Mesenchymal stem cell (in vitro differentiated cells and primary cell): ENCODE measurements at regions not wholly inside any gene's neighbourhood (a gene's known extent, or its start where the extent isn't known, plus 50 kb on each side); places are given as distances from the start of the nearest gene placed in this dataset.

ENCODE experiments used
- DNase-seq: peaks from one replicate; pipeline ENCODE4 v3.0.0-alpha.2; 2013
- H2AFZ ChIP-seq: one replicate; pipeline ENCODE4 v1.6.1; 2013; ENCODE audit warnings: low read depth, mild to moderate bottlenecking, control low read depth, inconsistent platforms, low read length, moderate library complexity
- H2AK5ac ChIP-seq: 2 replicates; pipeline ENCODE4 v1.6.1; 2013; ENCODE audit warnings: low read length, moderate library complexity, mild to moderate bottlenecking, inconsistent platforms; ENCODE audit not compliant: severe bottlenecking
- H2BK120ac ChIP-seq: one replicate; pipeline ENCODE4 v1.6.1; 2013; ENCODE audit warnings: low read depth, mild to moderate bottlenecking, inconsistent platforms, low read length, moderate library complexity
- H2BK12ac ChIP-seq, 2 experiments: one replicate each; pipeline ENCODE4 v1.6.1; 2013; ENCODE audit warnings: inconsistent platforms in 2 of 2, low read length in 2 of 2, mild to moderate bottlenecking in 2 of 2, moderate library complexity in 2 of 2, control low read depth in 1 of 2
- H2BK15ac ChIP-seq: one replicate; pipeline ENCODE4 v1.6.1; 2013; ENCODE audit warnings: mild to moderate bottlenecking, low read depth, inconsistent platforms; ENCODE audit not compliant: poor library complexity, severe bottlenecking
- H2BK5ac ChIP-seq: 2 replicates; pipeline ENCODE4 v1.6.1; 2013; ENCODE audit warnings: low read depth, mild to moderate bottlenecking, low read length, control low read depth, inconsistent platforms; ENCODE audit not compliant: poor library complexity, severe bottlenecking
- H3K14ac ChIP-seq, 2 experiments: one replicate each; pipeline ENCODE4 v1.6.1; 2013; ENCODE audit warnings: inconsistent platforms in 2 of 2, low read length in 2 of 2, control low read depth in 1 of 2, mild to moderate bottlenecking in 1 of 2, moderate library complexity in 1 of 2
- H3K18ac ChIP-seq, 2 experiments: one replicate each; pipeline ENCODE4 v1.6.1; 2013; ENCODE audit warnings: inconsistent platforms in 2 of 2, low read length in 2 of 2, control low read depth in 1 of 2, low read depth in 1 of 2, mild to moderate bottlenecking in 1 of 2
- H3K23ac ChIP-seq, 2 experiments: one replicate each; pipeline ENCODE4 v1.6.1; 2013; ENCODE audit warnings: inconsistent platforms in 2 of 2, low read length in 2 of 2, mild to moderate bottlenecking in 2 of 2, moderate library complexity in 2 of 2, control low read depth in 1 of 2
- H3K27ac ChIP-seq: 2 replicates; pipeline ENCODE4 v1.5.1; 2013; ENCODE audit warnings: mild to moderate bottlenecking, moderate library complexity, low read length, control low read depth, inconsistent platforms; ENCODE audit not compliant: poor library complexity, severe bottlenecking
- H3K27me3 ChIP-seq, 2 experiments: 2 replicates each; pipeline versions ENCODE4 v1.6.1 to v1.7.0; 2013; ENCODE audit warnings: low read length in 2 of 2, mild to moderate bottlenecking in 2 of 2, moderate library complexity in 2 of 2, control low read depth in 1 of 2, inconsistent platforms in 1 of 2; ENCODE audit not compliant: control insufficient read depth in 1 of 2, insufficient read depth in 1 of 2
- H3K36me3 ChIP-seq, 2 experiments: 2 replicates each; pipeline versions ENCODE4 v1.6.1 to v1.7.0; 2013; ENCODE audit warnings: low read length in 2 of 2, control low read depth in 1 of 2, inconsistent platforms in 1 of 2, low read depth in 1 of 2, mild to moderate bottlenecking in 1 of 2; ENCODE audit not compliant: insufficient read depth in 2 of 2, control insufficient read depth in 1 of 2
- H3K4ac ChIP-seq, 2 experiments: one replicate each; pipeline ENCODE4 v1.6.1; 2013; ENCODE audit warnings: inconsistent platforms in 2 of 2, low read length in 2 of 2, mild to moderate bottlenecking in 2 of 2, moderate library complexity in 2 of 2, control low read depth in 1 of 2, low read depth in 1 of 2
- H3K4me1 ChIP-seq: 2 replicates; pipeline ENCODE4 v1.6.1; 2013; ENCODE audit warnings: low read depth, low read length, control low read depth; ENCODE audit not compliant: control insufficient read depth, insufficient read depth
- H3K4me2 ChIP-seq: 2 replicates; pipeline ENCODE4 v1.6.1; 2013; ENCODE audit warnings: low read length, mild to moderate bottlenecking, inconsistent platforms; ENCODE audit not compliant: poor library complexity, severe bottlenecking
- H3K4me3 ChIP-seq, 2 experiments: 2 replicates each; pipeline versions ENCODE4 v1.5.1 to v1.7.0; 2013; ENCODE audit warnings: low read length in 2 of 2, mild to moderate bottlenecking in 2 of 2, control low read depth in 1 of 2, low read depth in 1 of 2; ENCODE audit not compliant: insufficient read depth in 1 of 2
- H3K79me1 ChIP-seq: replicated peaks from 2 replicates; pipeline ENCODE4 v1.6.1; 2013; ENCODE audit warnings: mild to moderate bottlenecking, control low read depth, low read length, inconsistent platforms; ENCODE audit not compliant: poor library complexity, severe bottlenecking
- H3K9ac ChIP-seq: 2 replicates; pipeline ENCODE4 v1.7.0; 2013; ENCODE audit warnings: mild to moderate bottlenecking, low read length, moderate library complexity
- H3K9me3 ChIP-seq: 2 replicates; pipeline ENCODE4 v1.7.0; 2013; ENCODE audit warnings: mild to moderate bottlenecking, low read length; ENCODE audit not compliant: control insufficient read depth
- H4K8ac ChIP-seq: one replicate; pipeline ENCODE4 v1.6.1; 2013; ENCODE audit warnings: inconsistent platforms, mild to moderate bottlenecking, low read length, moderate library complexity
- H4K91ac ChIP-seq: one replicate; pipeline ENCODE4 v1.6.1; 2013; ENCODE audit warnings: mild to moderate bottlenecking, low read length, inconsistent platforms
- WGBS: methylation state at CpG from one replicate; pipeline ENCODE4 v1.1.7; 2013; ENCODE audit warnings: mixed read lengths; 5-methylcytosine and 5-hydroxymethylcytosine counted together

- Histone ChIP-seq H2BK5ac (no peak overlapping the region), H3K4me1 (peaks cover 2% of the 10 kb centered on the region), H3K14ac (no peak overlapping the region), H3K23ac (no peak overlapping the region), H4K91ac (no peak overlapping the region), H2AK5ac (no peak overlapping the region), H2AFZ (no peak overlapping the region), H3K27ac (peak overlapping the region; percentile 61), H3K27me3 (no peaks in the 10 kb centered on the region), H4K8ac (peak overlapping the region; percentile 29), H3K4me3 (no peak overlapping the region), H3K4me2 (no peak overlapping the region), H3K79me1 (no peaks in the 10 kb centered on the region), H3K9ac (no peak overlapping the region), H3K36me3 (no peaks in the 10 kb centered on the region), H3K4ac (no peak overlapping the region), H3K9me3 (peaks cover 3% of the 10 kb centered on the region), H2BK120ac (no peak overlapping the region), H2BK12ac (no peak overlapping the region), H3K18ac (peak overlapping the region in 1 of 2 experiments; percentile 61), H2BK15ac (no peak overlapping the region)
- 50% methylated on average over 4 of the region's 6 CpGs for WGBS
- DNase-seq: peak; percentile 70
Observed at GRCh38 chr4:187227907-187228704, 504.4 kb upstream of the FAT1 start.

GRCh38 chr4:187232196-187232595, 508.5 kb upstream of the FAT1 start:
- no peak overlapping the region for H3K9ac ChIP-seq
- H3K79me1 ChIP-seq: no peaks in the 10 kb centered on the region
- H3K23ac ChIP-seq: no peak overlapping the region
- H3K4me2 ChIP-seq: no peak overlapping the region
- H3K4ac ChIP-seq: no peak overlapping the region
- no peaks in the 10 kb centered on the region for H3K27me3 ChIP-seq
- no peak overlapping the region for H2BK12ac ChIP-seq
- H2BK120ac ChIP-seq: no peak overlapping the region
- no peak overlapping the region for H2AFZ ChIP-seq
- peaks cover 9% of the 10 kb centered on the region for H3K4me1 ChIP-seq
- no peak overlapping the region for H3K14ac ChIP-seq
- no peak overlapping the region for H2BK5ac ChIP-seq
- no peak overlapping the region for H3K18ac ChIP-seq
- no peaks in the 10 kb centered on the region for H3K9me3 ChIP-seq
- no peak overlapping the region for H3K4me3 ChIP-seq
- DNase-seq: no peak
- 100% methylated on average over 1 of the region's 3 CpGs for WGBS
- H2AK5ac ChIP-seq: no peak overlapping the region
- no peaks in the 10 kb centered on the region for H3K36me3 ChIP-seq
- no peak overlapping the region for H3K27ac ChIP-seq
- no peak overlapping the region for H4K91ac ChIP-seq
- no peak overlapping the region for H4K8ac ChIP-seq
- H2BK15ac ChIP-seq: no peak overlapping the region

DNA sequence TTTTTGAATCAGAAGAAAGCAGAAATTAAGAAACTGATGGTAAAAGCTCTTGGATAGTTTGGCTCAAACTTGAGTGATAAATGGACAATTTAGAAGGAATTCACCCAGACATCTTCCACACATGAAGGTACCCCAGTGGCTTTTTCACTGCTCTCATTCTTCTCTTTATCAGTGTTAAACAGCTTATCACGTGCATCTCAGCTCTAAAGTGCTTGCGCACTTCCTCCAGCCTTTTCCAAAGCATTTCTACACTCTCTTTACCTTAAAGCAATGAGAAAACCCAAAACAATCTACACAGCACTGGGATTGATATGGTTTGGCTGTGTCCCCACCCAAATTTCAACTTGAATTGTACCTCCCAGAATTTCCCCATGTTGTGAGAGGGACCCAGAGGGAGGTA, 509.1 kb upstream of the FAT1 start:
- Histone ChIP-seq H3K27me3 (no peaks in the 10 kb centered on the region), H2AFZ (no peak overlapping the region), H2BK5ac (no peak overlapping the region), H2BK120ac (no peak overlapping the region), H3K79me1 (no peaks in the 10 kb centered on the region), H2BK12ac (no peak overlapping the region), H3K36me3 (no peaks in the 10 kb centered on the region), H4K8ac (no peak overlapping the region), H3K4me3 (no peak overlapping the region), H3K9ac (no peak overlapping the region), H3K4me2 (no peak overlapping the region), H4K91ac (no peak overlapping the region), H3K4ac (peak overlapping the region in 1 of 2 experiments; percentile 22), H3K18ac (no peak overlapping the region), H2AK5ac (no peak overlapping the region), H2BK15ac (no peak overlapping the region), H3K14ac (no peak overlapping the region), H3K27ac (no peak overlapping the region), H3K4me1 (peaks cover 10% of the 10 kb centered on the region), H3K23ac (no peak overlapping the region), H3K9me3 (no peaks in the 10 kb centered on the region)
- WGBS: 97% methylated on average over 2 of the region's 2 CpGs
- no peak for DNase-seq

DNA sequence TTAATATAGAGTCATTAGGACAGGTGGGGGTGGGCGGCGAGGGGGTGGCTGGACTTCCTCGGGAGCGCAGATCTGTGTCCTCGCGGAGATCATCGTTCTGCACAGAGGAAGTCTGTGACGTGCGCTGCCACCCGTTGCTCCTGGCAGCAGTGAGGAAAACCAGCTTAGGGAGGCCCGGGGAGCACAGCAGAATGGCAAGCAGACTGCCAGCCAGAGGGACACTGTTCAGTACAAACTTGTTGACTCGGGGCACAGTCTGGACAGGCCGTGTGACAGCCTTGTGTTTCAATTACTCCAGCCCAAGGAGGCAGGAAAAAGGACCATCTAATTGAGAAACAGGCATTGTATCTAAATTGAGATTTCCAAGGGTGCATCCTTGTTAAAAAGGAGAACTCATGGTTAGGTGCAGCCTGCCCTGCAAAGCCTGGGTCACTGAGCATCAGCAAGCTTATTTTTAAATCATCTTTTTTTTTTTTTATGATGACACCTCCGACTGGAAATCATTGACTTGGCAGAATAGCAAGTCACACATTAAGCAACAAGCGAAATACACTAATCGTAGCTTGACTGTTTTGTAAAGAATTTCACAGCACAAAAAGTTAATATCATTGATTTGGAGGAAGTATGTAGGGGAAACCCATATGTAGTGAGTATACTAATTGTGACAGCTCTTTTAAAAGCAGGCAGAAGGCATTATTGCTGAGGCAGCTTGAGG, 512.0 kb upstream of the FAT1 start:
- H3K9me3 ChIP-seq: no peaks in the 10 kb centered on the region
- no peaks in the 10 kb centered on the region for H3K79me1 ChIP-seq
- H3K4me1 ChIP-seq: peaks cover 9% of the 10 kb centered on the region
- peak overlapping the region in 1 of 2 experiments; percentile 37 for H3K4ac ChIP-seq
- H2AFZ ChIP-seq: no peak overlapping the region
- H3K18ac ChIP-seq: no peak overlapping the region
- peak overlapping the region; percentile 2 for H4K91ac ChIP-seq
- H3K9ac ChIP-seq: no peak overlapping the region
- H2BK12ac ChIP-seq: peak overlapping the region in 1 of 2 experiments; percentile 13
- H4K8ac ChIP-seq: peak overlapping the region; percentile 0
- H2BK5ac ChIP-seq: peak overlapping the region; percentile 52
- H2BK15ac ChIP-seq: peak overlapping the region; percentile 87
- no peak overlapping the region for H3K4me3 ChIP-seq
- H3K23ac ChIP-seq: no peak overlapping the region
- peak overlapping the region; percentile 10 for H3K4me2 ChIP-seq
- H2AK5ac ChIP-seq: no peak overlapping the region
- DNase-seq: peak; percentile 2
- no peak overlapping the region for H2BK120ac ChIP-seq
- no peaks in the 10 kb centered on the region for H3K36me3 ChIP-seq
- H3K14ac ChIP-seq: no peak overlapping the region
- WGBS: 94% methylated on average over 16 of the region's 16 CpGs
- H3K27me3 ChIP-seq: no peaks in the 10 kb centered on the region
- peak overlapping the region; percentile 74 for H3K27ac ChIP-seq
